ENCODE measurements at regions not wholly inside any gene's neighbourhood (a gene's known extent, or its start where the extent isn't known, plus 50 kb on each side); places are given as distances from the start of the nearest gene placed in this dataset.

DNA sequence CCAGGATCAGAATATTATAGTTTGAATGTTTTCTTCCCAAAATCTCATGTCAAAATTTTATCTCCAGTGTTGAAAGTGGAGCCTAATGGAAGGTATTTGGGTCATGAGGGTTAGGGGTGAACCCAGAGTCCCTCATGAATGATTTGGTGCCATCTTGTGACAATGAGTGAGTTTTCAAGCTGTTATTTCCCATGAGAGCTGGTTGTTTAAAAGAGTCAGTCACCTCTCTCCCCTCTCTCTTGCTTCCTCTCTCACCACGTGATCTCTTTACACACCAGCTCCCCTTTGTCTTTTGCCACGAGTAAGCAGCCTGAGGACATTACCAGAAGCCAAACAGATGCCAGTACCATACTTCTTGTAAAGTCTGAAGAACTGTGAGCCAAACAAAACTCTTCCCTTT is 561.6 kb downstream of the RERGL start:
- Histone ChIP-seq H3K27ac (no peak overlapping the region), H3K4me1 (no peaks in the 10 kb centered on the region), H3K36me3 (ENCODE audit: insufficient read depth in 1 of 2, low read depth in 1 of 2) (no peaks in the 10 kb centered on the region), H3K27me3 (ENCODE audit: insufficient read depth in 3 of 3, low read length in 2 of 3) (no peaks in the 10 kb centered on the region), H3K4me3 (no peak overlapping the region), H3K9me3 (no peaks in the 10 kb centered on the region)
- TF ChIP-seq, protein P1, sequence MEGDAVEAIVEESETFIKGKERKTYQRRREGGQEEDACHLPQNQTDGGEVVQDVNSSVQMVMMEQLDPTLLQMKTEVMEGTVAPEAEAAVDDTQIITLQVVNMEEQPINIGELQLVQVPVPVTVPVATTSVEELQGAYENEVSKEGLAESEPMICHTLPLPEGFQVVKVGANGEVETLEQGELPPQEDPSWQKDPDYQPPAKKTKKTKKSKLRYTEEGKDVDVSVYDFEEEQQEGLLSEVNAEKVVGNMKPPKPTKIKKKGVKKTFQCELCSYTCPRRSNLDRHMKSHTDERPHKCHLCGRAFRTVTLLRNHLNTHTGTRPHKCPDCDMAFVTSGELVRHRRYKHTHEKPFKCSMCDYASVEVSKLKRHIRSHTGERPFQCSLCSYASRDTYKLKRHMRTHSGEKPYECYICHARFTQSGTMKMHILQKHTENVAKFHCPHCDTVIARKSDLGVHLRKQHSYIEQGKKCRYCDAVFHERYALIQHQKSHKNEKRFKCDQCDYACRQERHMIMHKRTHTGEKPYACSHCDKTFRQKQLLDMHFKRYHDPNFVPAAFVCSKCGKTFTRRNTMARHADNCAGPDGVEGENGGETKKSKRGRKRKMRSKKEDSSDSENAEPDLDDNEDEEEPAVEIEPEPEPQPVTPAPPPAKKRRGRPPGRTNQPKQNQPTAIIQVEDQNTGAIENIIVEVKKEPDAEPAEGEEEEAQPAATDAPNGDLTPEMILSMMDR (IDR thresholded peaks at IDR 0.05): no peak
- DNase-seq: no peak
- no peak for ATAC-seq
- intact Hi-C loops (cut with DNase I): no loop called here
- 6 to 21% (median 20%) methylated on average over 2 of the region's 2 CpGs for WGBS, 3 donors

DNA sequence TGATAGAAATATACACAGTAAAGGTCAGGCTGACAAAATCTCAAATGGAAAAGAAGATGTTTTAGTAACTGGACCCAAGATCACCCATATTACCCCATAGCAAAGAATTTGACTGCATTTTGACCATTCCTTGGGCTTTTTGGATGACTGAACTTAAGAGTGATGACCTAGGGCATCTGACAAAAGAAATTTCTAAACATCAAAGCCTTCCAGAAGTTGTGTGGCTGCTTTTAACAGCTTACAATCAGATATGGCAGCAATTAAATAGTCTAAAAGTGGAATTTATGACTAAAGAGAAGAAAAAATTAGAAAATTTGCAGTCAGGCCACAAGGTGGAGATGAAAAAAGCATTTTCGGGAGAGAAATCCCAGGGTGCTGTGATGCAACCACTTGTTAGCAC is 563.0 kb downstream of the RERGL start:
- intact Hi-C loops (cut with DNase I): no loop called here
- no peak for DNase-seq
- no peaks in the 10 kb centered on the region for H3K4me1 ChIP-seq
- no peaks in the 10 kb centered on the region for H3K36me3 ChIP-seq (ENCODE audit: insufficient read depth in 1 of 2, low read depth in 1 of 2)
- H3K27me3 ChIP-seq (ENCODE audit: insufficient read depth in 3 of 3, low read length in 2 of 3): no peaks in the 10 kb centered on the region
- H3K4me3 ChIP-seq: no peak overlapping the region
- TF ChIP-seq, protein P1 (IDR thresholded peaks at IDR 0.05): no peak
- 43 to 78% (median 77%) methylated on average over 1 of the region's 1 CpG for WGBS, 3 donors
- no peaks in the 10 kb centered on the region for H3K9me3 ChIP-seq
- no peak for ATAC-seq
- H3K27ac ChIP-seq: no peak overlapping the region

DNA sequence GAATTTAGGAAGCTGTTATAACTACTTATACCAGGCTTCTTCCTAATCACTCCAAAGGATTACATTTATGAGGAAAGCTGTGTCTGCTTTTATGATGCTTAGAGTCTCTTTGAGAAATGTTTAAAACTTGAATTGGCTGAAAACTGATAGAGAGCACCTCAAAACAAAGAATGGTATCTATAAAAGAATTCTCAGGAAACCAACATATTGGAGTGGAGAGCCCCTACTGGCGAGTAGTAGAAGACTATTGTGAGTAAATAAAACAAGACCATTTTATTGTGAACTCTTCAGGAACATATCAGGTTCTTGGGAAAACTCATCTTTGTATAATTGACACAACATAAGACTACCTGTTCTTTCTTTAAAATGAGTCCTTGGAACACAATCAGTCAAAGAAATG is 578.6 kb downstream of the RERGL start:
- Histone ChIP-seq H3K27me3 (ENCODE audit: insufficient read depth in 3 of 3, low read length in 2 of 3) (no peaks in the 10 kb centered on the region), H3K4me1 (no peaks in the 10 kb centered on the region), H3K4me3 (no peak overlapping the region), H3K36me3 (ENCODE audit: insufficient read depth in 1 of 2, low read depth in 1 of 2) (no peaks in the 10 kb centered on the region), H3K9me3 (no peaks in the 10 kb centered on the region), H3K27ac (no peak overlapping the region)
- WGBS, 3 donors: 36 to 53% (median 42%) methylated on average over 1 of the region's 1 CpG
- no peak for ATAC-seq
- TF ChIP-seq, protein P1 (IDR thresholded peaks at IDR 0.05): no peak
- intact Hi-C loops (cut with DNase I): no loop called here
- no peak for DNase-seq

DNA sequence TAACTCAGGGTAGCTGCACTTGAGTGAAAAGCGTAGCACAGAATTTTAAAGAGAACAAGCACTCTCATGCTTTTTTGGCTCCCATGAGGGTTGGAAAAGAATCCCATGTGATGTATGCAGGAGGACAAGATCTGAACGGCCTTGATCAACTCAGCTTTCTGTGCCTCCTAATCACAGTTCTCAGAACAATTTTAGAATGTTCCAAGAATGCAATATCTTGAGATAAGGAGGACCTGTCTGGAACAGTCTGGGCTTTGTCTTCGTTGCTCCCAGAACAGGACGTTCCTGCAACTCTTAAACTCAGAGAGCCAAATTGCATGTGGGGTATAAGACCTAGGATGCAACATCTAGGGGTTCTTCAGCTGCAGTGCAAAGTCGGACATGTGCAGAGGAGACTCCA is 582.7 kb downstream of the RERGL start:
- ATAC-seq: no peak

DNA sequence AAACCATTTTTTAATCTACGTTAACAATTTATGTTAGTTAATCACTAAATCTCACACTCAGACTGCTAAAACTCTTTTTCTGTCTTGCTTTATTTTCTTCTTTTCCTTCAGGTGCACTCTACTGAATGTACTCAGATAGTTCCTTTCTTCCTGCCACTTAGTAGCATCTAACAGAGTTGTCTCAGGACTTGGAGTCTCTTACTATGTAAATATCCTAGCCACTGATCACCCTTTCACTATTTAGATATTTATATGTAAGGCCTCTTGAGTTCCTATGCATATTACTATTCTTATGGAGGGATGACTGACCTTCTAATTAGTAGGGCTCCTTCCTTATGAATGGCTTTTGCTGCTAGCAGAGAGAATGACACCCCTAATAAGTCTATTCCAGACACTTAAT is 586.3 kb downstream of the RERGL start:
- TF ChIP-seq, protein P1 (IDR thresholded peaks at IDR 0.05): no peak
- Histone ChIP-seq H3K4me1 (no peaks in the 10 kb centered on the region), H3K4me3 (no peak overlapping the region), H3K27ac (no peak overlapping the region), H3K9me3 (no peaks in the 10 kb centered on the region), H3K36me3 (ENCODE audit: insufficient read depth in 1 of 2, low read depth in 1 of 2) (no peaks in the 10 kb centered on the region), H3K27me3 (ENCODE audit: insufficient read depth in 3 of 3, low read length in 2 of 3) (no peaks in the 10 kb centered on the region)
- WGBS, 3 donors: 86 to 92% (median 89%) methylated on average over 1 of the region's 1 CpG
- intact Hi-C loops (cut with DNase I): no loop called here
- ATAC-seq (no peak), DNase-seq (no peak)

More for the DNA sequence above, 582.7 kb downstream of the RERGL start:
- TF ChIP-seq, protein P1 (IDR thresholded peaks at IDR 0.05): no peak
- no peak overlapping the region for H3K27ac ChIP-seq
- no peaks in the 10 kb centered on the region for H3K36me3 ChIP-seq (ENCODE audit: insufficient read depth in 1 of 2, low read depth in 1 of 2)
- H3K9me3 ChIP-seq: no peaks in the 10 kb centered on the region
- WGBS, 3 donors: 65 to 82% (median 68%) methylated on average over 5 of the region's 5 CpGs
- H3K4me3 ChIP-seq: no peak overlapping the region
- intact Hi-C loops (cut with DNase I): no loop called here
- no peaks in the 10 kb centered on the region for H3K4me1 ChIP-seq
- no peaks in the 10 kb centered on the region for H3K27me3 ChIP-seq (ENCODE audit: insufficient read depth in 3 of 3, low read length in 2 of 3)
- no peak for DNase-seq

Measured in psoas muscle (tissue), 7 donors.